ENCODE measurements at regions not wholly inside any gene's neighbourhood (a gene's known extent, or its start where the extent isn't known, plus 50 kb on each side); places are given as distances from the start of the nearest gene placed in this dataset.

DNA sequence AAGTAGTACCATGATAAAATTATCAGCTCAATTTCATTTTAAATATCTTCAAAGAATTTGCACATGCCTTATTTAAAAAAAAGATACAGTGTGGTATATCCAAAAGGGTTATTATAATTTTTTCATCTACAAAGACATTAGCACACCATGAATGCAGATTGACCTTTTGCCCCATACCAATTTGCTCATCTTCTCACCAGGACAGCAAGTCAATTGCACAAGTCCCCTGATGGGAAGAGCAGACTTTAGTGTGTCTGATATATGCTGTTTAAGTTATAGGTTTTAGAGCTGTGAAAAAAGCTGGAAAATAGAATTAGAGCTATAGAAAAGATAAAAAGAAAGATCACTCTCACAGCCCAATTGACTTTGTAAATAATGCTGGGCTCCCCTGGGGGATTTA, 325.8 kb upstream of the CDH6 start:
- Mint-ChIP-seq H3K4me1 (no peaks in the 10 kb centered on the region), H3K27ac (no peak overlapping the region)
- POLR2A ChIA-PET, result no interaction called here

DNA sequence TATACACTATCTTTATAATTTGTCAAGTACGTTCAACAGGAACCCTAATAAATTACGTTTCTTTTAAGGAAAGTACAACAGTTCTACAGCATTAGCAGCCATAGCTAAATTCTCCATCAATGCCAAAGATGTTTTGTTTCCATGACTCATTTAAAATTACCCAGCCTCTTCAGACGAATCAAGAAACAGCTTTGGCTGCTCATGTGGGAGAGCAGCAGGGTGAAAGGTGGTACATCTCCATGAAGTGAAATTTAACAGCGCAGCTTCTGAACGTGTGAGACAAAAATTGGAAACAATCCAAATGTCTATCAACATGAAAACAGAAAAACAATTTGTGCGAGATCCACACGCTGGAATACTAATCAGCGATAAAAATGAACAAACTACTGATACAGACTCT, 327.3 kb upstream of the CDH6 start:
- intact Hi-C loops (cut with DNase I, micrococcal nuclease), result no loop called here
- H3K27me3 Mint-ChIP-seq, result no peaks in the 10 kb centered on the region
- no peak for ATAC-seq
- DNase-seq, result no peak
- no peaks in the 10 kb centered on the region for H3K36me3 Mint-ChIP-seq (ENCODE audit: low read depth)
- peaks cover 8% of the 10 kb centered on the region for H3K9me3 Mint-ChIP-seq (ENCODE audit: low read depth)
- no peak overlapping the region for H3K4me3 Mint-ChIP-seq
- H3K27ac Mint-ChIP-seq, result no peak overlapping the region
- ChIA-PET POLR2A (no interaction called here), CTCF (no interaction called here)
- no peaks in the 10 kb centered on the region for H3K4me1 Mint-ChIP-seq

More for the DNA sequence above, 325.8 kb upstream of the CDH6 start:
- intact Hi-C loops (cut with DNase I, micrococcal nuclease), result no loop called here
- no peaks in the 10 kb centered on the region for H3K27me3 Mint-ChIP-seq
- CTCF ChIA-PET, result interaction anchor here (0.7 to 0.9 kb wide), 2 partner anchors 20 to 867 kb away, joined by 3 read pairs; no protein-coding TSS in a partner anchor
- no peak overlapping the region for H3K4me3 Mint-ChIP-seq
- DNase-seq (no peak), ATAC-seq (no peak)
- peaks cover 11% of the 10 kb centered on the region for H3K9me3 Mint-ChIP-seq (ENCODE audit: low read depth)
- H3K36me3 Mint-ChIP-seq (ENCODE audit: low read depth), result no peaks in the 10 kb centered on the region

- POLR2A ChIA-PET, result no interaction called here
These were observed 337.2 kb upstream of the CDH6 start for GRCh38 chr5:30856242-30856641.

DNA sequence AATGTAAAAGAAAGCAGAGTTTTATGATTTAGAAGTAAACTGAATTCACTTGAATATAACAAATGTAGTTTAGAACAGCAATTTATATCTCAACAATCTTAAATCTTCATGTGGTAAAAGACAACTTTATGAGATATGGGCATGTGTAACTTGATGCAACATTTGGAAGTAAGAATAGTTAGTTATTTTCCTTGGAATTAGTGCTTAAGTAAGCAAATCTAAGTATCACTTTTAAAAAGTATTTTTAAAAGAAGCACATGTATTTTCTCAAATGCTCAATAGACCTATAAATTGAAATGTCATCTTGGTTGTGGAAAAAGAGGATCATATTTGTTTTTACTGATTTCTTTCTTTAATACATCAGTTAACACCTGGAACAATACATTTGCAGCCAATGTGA, 340.3 kb upstream of the CDH6 start:
- CTCF ChIA-PET, result no interaction called here
- H3K4me3 Mint-ChIP-seq, result no peak overlapping the region
- H3K27ac Mint-ChIP-seq, result no peak overlapping the region
- no peak for ATAC-seq
- DNase-seq, result no peak
- H3K36me3 Mint-ChIP-seq (ENCODE audit: low read depth), result no peaks in the 10 kb centered on the region
- no peaks in the 10 kb centered on the region for H3K4me1 Mint-ChIP-seq
- no peaks in the 10 kb centered on the region for H3K27me3 Mint-ChIP-seq
- POLR2A ChIA-PET, result no interaction called here
- H3K9me3 Mint-ChIP-seq (ENCODE audit: low read depth), result peaks cover 6% of the 10 kb centered on the region
- intact Hi-C loops (cut with DNase I, micrococcal nuclease), result no loop called here

More at GRCh38 chr5:30856242-30856641, 337.2 kb upstream of the CDH6 start:
- ATAC-seq, result no peak
- intact Hi-C loops (cut with DNase I, micrococcal nuclease), result no loop called here
- no peaks in the 10 kb centered on the region for H3K36me3 Mint-ChIP-seq (ENCODE audit: low read depth)
- H3K4me3 Mint-ChIP-seq, result no peak overlapping the region
- no peaks in the 10 kb centered on the region for H3K4me1 Mint-ChIP-seq
- no peak overlapping the region for H3K27ac Mint-ChIP-seq
- H3K27me3 Mint-ChIP-seq, result no peaks in the 10 kb centered on the region
- H3K9me3 Mint-ChIP-seq (ENCODE audit: low read depth), result peaks cover 9% of the 10 kb centered on the region
- DNase-seq, result no peak
- CTCF ChIA-PET, result interaction anchor here (0.6 kb wide), 1 partner anchor 57 kb away, joined by 3 read pairs; no protein-coding TSS in a partner anchor

DNA sequence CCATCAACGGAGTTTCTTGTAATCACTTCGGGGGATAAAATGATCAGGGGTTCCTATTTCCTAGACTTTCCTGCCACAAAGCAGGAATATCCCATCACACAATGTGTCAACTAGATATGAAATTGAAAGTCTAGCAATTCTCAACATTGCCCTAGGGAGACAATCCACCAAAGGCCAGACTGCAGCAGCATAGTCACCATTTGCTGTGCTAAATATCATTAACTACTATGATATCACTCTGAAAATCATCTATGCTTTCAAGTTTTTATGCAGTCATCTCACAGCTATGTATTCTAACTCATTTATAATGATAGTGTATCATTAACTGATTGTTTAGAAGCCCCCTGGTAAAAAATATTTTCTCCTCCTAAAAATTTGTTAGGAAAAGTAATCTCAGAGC, 342.6 kb upstream of the CDH6 start:
- Mint-ChIP-seq H3K27me3 (no peaks in the 10 kb centered on the region), H3K4me1 (no peaks in the 10 kb centered on the region), H3K9me3 (ENCODE audit: low read depth) (no peaks in the 10 kb centered on the region), H3K4me3 (no peak overlapping the region), H3K27ac (no peak overlapping the region), H3K36me3 (ENCODE audit: low read depth) (no peaks in the 10 kb centered on the region)
- intact Hi-C loops (cut with DNase I, micrococcal nuclease), result no loop called here
- ATAC-seq, result no peak
- POLR2A ChIA-PET, result no interaction called here
- CTCF ChIA-PET, result interaction anchor here (1.0 kb wide), 1 partner anchor 10 kb away, joined by 3 read pairs; no protein-coding TSS in a partner anchor
- no peak for DNase-seq

DNA sequence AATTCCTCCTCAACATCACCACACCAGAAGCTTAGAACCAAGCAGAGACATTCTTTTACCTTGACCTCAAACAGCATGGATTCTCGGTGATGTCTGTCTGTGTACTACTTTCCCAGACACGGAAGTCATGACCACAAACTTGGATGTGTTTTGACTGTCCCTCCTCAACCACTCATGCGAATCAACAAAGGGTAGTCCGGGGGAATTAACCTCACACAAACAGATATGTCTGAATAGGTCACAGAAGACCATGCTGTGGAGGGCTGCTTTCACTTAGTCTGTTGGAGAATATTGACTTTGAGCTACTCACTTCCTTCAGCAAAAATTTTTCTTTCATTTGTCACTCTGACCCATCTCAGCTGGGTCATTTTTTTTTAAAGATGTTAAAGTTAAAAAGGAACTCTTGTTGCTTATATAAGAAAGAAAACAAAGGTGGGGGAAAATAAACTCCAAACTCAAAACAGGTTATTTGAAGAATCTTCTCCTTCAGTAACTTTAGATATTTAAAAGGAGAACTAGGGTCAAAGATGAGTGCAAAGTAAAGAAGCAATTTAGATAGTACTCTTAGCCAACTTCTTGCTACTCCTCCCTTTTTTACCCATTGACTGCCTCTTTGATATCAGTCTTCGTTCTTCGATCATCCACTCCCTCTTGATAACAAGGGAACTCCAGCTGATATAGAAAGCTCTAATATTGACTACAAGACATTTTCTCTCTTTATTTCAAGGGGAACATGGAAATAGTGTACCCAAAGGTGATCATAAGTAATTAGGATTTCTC, 343.4 kb upstream of the CDH6 start:
- no peaks in the 10 kb centered on the region for H3K27me3 Mint-ChIP-seq
- intact Hi-C loops (cut with DNase I, micrococcal nuclease), result no loop called here
- H3K27ac Mint-ChIP-seq, result no peak overlapping the region
- no peaks in the 10 kb centered on the region for H3K36me3 Mint-ChIP-seq (ENCODE audit: low read depth)
- ATAC-seq (no peak), DNase-seq (no peak)
- ChIA-PET POLR2A (no interaction called here), CTCF (interaction anchor here (0.9 kb wide), 1 partner anchor 11 kb away, joined by 3 read pairs; no protein-coding TSS in a partner anchor)
- H3K9me3 Mint-ChIP-seq (ENCODE audit: low read depth), result no peaks in the 10 kb centered on the region
- no peak overlapping the region for H3K4me3 Mint-ChIP-seq
- no peaks in the 10 kb centered on the region for H3K4me1 Mint-ChIP-seq

GRCh38 chr5:30846171-30846570, 347.3 kb upstream of the CDH6 start:
- Mint-ChIP-seq H3K4me1 (no peaks in the 10 kb centered on the region), H3K9me3 (ENCODE audit: low read depth) (peaks cover 2% of the 10 kb centered on the region), H3K4me3 (no peak overlapping the region), H3K27ac (no peak overlapping the region), H3K27me3 (no peaks in the 10 kb centered on the region), H3K36me3 (ENCODE audit: low read depth) (no peaks in the 10 kb centered on the region)
- ChIA-PET POLR2A (no interaction called here), CTCF (no interaction called here)
- intact Hi-C loops (cut with DNase I, micrococcal nuclease), result no loop called here
- ATAC-seq, result no peak
- no peak for DNase-seq

GRCh38 chr5:30845194-30845593, 348.3 kb upstream of the CDH6 start:
- ATAC-seq, result no peak
- no peaks in the 10 kb centered on the region for H3K4me1 Mint-ChIP-seq
- no peak for DNase-seq
- ChIA-PET CTCF (no interaction called here), POLR2A (no interaction called here)
- H3K27me3 Mint-ChIP-seq, result no peaks in the 10 kb centered on the region
- intact Hi-C loops (cut with DNase I, micrococcal nuclease), result no loop called here
- no peak overlapping the region for H3K27ac Mint-ChIP-seq
- H3K4me3 Mint-ChIP-seq, result no peak overlapping the region
- H3K9me3 Mint-ChIP-seq (ENCODE audit: low read depth), result peaks cover 2% of the 10 kb centered on the region
- no peaks in the 10 kb centered on the region for H3K36me3 Mint-ChIP-seq (ENCODE audit: low read depth)

DNA sequence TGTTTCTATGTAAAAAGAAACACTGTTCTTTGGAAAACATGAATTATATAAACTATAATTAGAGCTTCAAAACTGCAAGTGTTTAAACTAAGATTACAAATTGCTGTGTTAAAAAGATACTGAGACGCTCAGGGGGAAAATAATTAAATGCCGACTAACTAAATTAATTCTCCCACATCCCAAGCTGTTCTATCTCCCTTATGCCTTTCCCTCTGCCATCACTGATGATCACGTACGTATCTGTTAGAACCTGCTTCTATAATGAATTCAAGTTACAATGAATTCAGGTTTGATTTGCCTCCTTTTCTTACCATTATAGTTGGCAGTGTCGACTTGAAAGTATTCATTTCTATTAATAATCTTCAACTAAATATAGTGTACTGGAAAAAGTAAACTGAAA, 349.9 kb upstream of the CDH6 start:
- H3K27me3 Mint-ChIP-seq, result no peaks in the 10 kb centered on the region
- POLR2A ChIA-PET, result no interaction called here

DNA sequence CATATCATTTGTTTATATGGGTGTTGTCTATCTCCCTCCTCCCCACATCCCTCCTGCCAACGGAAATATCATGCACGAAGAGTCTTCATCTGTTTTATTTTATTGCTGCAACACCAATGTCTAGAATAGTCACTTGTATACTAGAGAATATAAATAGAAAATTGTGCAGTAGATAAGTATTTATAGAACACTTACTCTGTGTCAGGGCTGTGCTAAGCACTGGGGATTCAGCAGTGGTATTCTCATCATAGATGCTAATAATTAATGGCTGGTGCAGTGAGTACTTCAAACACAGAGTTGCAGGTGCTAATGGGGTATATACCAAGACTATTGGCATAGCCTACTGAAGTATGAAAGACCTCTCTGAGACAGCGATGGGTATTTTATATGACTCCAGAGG, 353.5 kb upstream of the CDH6 start:
- H3K4me3 Mint-ChIP-seq, result no peak overlapping the region
- H3K27ac Mint-ChIP-seq, result no peak overlapping the region
- no peaks in the 10 kb centered on the region for H3K27me3 Mint-ChIP-seq
- H3K36me3 Mint-ChIP-seq (ENCODE audit: low read depth), result no peaks in the 10 kb centered on the region
- no peaks in the 10 kb centered on the region for H3K4me1 Mint-ChIP-seq
- no peak for ATAC-seq
- ChIA-PET POLR2A (no interaction called here), CTCF (interaction anchor here (1.1 to 1.4 kb wide), 2 partner anchors 8 to 11 kb away, joined by 3 read pairs; no protein-coding TSS in a partner anchor)
- intact Hi-C loops (cut with DNase I, micrococcal nuclease), result no loop called here
- H3K9me3 Mint-ChIP-seq (ENCODE audit: low read depth), result peaks cover 17% of the 10 kb centered on the region
- no peak for DNase-seq

More for the DNA sequence above, 349.9 kb upstream of the CDH6 start:
- no peak for DNase-seq
- ATAC-seq, result no peak
- CTCF ChIA-PET, result no interaction called here
- Mint-ChIP-seq H3K36me3 (ENCODE audit: low read depth) (no peaks in the 10 kb centered on the region), H3K4me1 (no peaks in the 10 kb centered on the region), H3K4me3 (no peak overlapping the region), H3K9me3 (ENCODE audit: low read depth) (peaks cover 5% of the 10 kb centered on the region), H3K27ac (no peak overlapping the region)
- intact Hi-C loops (cut with DNase I, micrococcal nuclease), result no loop called here

DNA sequence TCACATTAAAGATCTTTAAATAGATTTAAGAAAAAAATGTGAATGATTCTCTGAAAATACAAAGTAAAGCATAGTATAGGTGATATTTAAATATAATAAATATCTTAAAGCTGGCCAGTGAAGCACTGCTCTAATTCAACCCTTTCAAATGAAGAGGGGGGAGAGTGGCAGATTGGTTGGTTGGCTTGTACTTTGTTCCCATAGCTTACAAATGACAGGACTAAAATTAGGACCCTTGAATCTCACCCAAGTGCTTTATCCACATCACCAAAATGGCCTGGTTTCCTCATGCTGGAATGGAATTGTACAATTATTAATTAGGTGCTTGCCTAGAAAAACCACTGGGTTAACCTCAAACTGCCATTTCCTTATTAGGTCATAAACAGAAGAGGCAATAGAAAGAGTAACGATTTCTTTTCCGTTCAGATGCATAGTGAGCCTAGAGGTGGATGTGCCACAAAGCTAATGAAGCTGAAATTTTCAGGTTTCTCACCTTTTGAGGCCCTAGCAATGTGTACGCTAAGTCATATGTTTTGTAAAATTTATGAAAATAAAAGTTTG, 354.5 kb upstream of the CDH6 start:
- no peak overlapping the region for H3K27ac Mint-ChIP-seq
- ChIA-PET CTCF (interaction anchor here (0.8 to 1.1 kb wide), 2 partner anchors 9 to 10 kb away, joined by 3 read pairs; no protein-coding TSS in a partner anchor), POLR2A (no interaction called here)
- H3K9me3 Mint-ChIP-seq (ENCODE audit: low read depth), result peaks cover 19% of the 10 kb centered on the region
- intact Hi-C loops (cut with DNase I, micrococcal nuclease), result no loop called here
- no peaks in the 10 kb centered on the region for H3K4me1 Mint-ChIP-seq
- no peak for DNase-seq
- ATAC-seq, result no peak
- H3K27me3 Mint-ChIP-seq, result no peaks in the 10 kb centered on the region
- H3K4me3 Mint-ChIP-seq, result no peak overlapping the region
- H3K36me3 Mint-ChIP-seq (ENCODE audit: low read depth), result no peaks in the 10 kb centered on the region

DNA sequence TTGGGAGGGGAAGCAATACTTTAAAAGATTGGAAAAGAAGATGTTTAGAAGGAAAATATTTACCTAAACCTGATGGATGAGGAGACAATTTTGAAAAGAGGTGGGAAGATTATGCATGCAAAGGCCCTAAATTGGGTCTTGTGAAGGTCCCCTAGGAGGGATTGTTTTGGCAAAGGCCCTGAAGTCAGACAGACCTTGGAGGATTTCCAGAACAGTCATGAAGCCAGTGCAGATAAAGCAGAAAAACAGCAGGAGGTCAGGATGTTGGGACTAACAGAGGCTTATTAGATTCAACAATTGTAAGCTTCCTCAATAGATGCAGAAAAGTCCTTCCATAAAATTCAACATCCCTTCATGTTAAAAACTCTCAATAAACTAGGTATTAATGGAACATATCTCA, 361.0 kb upstream of the CDH6 start:
- H3K4me3 Mint-ChIP-seq, result no peak overlapping the region
- DNase-seq, result no peak
- CTCF ChIA-PET, result no interaction called here
- ATAC-seq, result no peak
- H3K27ac Mint-ChIP-seq, result no peak overlapping the region
- H3K9me3 Mint-ChIP-seq (ENCODE audit: low read depth), result peaks cover 15% of the 10 kb centered on the region
- intact Hi-C loops (cut with DNase I, micrococcal nuclease), result no loop called here
- H3K4me1 Mint-ChIP-seq, result no peaks in the 10 kb centered on the region
- H3K36me3 Mint-ChIP-seq (ENCODE audit: low read depth), result no peaks in the 10 kb centered on the region
- H3K27me3 Mint-ChIP-seq, result no peaks in the 10 kb centered on the region
- POLR2A ChIA-PET, result no interaction called here

Data from activated CD4-positive, alpha-beta T cell treated with anti-CD3 and anti-CD28 coated beads for 36 hours (primary cell).